NOMO-1 (cell line): ENCODE measurements at regions not wholly inside any gene's neighbourhood (a gene's known extent, or its start where the extent isn't known, plus 50 kb on each side); places are given as distances from the start of the nearest gene placed in this dataset.

Experiments
- DNase-seq, 2 experiments: peaks; one replicate each; lab custom pipeline; 2025; ENCODE audit not compliant: unreplicated experiment in 2 of 2; lab: John Stamatoyannopoulos, UW

- peak; percentile 45 to 53 for DNase-seq
These were observed 172.8 kb upstream of the ZNF267 start for GRCh38 chr16:31700530-31701388.

- no peak for DNase-seq
These were observed 171.9 kb upstream of the ZNF267 start for GRCh38 chr16:31701734-31702133.

- DNase-seq = no peak
These were observed 170.8 kb upstream of the ZNF267 start for GRCh38 chr16:31702796-31703195.

- DNase-seq = no peak
These were observed 170.0 kb upstream of the ZNF267 start for GRCh38 chr16:31703526-31704128.

GRCh38 chr16:31704138-31704537, 169.5 kb upstream of the ZNF267 start:
- DNase-seq = no peak

GRCh38 chr16:31705371-31705770, 168.2 kb upstream of the ZNF267 start:
- DNase-seq = no peak

GRCh38 chr16:31706318-31706717, 167.3 kb upstream of the ZNF267 start:
- no peak for DNase-seq

GRCh38 chr16:31706925-31707324, 166.7 kb upstream of the ZNF267 start:
- no peak for DNase-seq

GRCh38 chr16:31707743-31708335, 165.8 kb upstream of the ZNF267 start:
- DNase-seq = no peak

- DNase-seq = no peak
These were observed 165.3 kb upstream of the ZNF267 start for GRCh38 chr16:31708348-31708747.

- DNase-seq = no peak
These were observed 164.4 kb upstream of the ZNF267 start for GRCh38 chr16:31709181-31709580.

GRCh38 chr16:31710134-31710533, 163.5 kb upstream of the ZNF267 start:
- DNase-seq = no peak

- DNase-seq = no peak
These were observed 162.7 kb upstream of the ZNF267 start for GRCh38 chr16:31710880-31711279.

- DNase-seq = no peak
These were observed 162.2 kb upstream of the ZNF267 start for GRCh38 chr16:31711344-31711845.

GRCh38 chr16:31712064-31712540, 161.5 kb upstream of the ZNF267 start:
- DNase-seq = no peak

GRCh38 chr16:31713071-31713944, 160.3 kb upstream of the ZNF267 start:
- DNase-seq = peak; percentile 86 to 91

GRCh38 chr16:31713945-31714902, 159.4 kb upstream of the ZNF267 start:
- peak in 1 of 2 experiments; percentile 34 for DNase-seq

GRCh38 chr16:31714903-31715504, 158.6 kb upstream of the ZNF267 start:
- DNase-seq = peak in 1 of 2 experiments; percentile 46

- DNase-seq = no peak
These were observed 157.7 kb upstream of the ZNF267 start for GRCh38 chr16:31715915-31716314.
